Neural progenitor cell (in vitro differentiated cells): ENCODE measurements at regions not wholly inside any gene's neighbourhood (a gene's known extent, or its start where the extent isn't known, plus 50 kb on each side); places are given as distances from the start of the nearest gene placed in this dataset.

Experiments used
- DNase-seq: peaks from one replicate; pipeline ENCODE4 v3.0.0-alpha.2; 2016; ENCODE audit warnings: low spot score
- H2AFZ ChIP-seq: fragments of 200-600 bp; sonication (generic); replicated peaks from 2 replicates; pipeline ENCODE4 v1.6.1; 2016; ENCODE audit warnings: antibody characterized with exemption
- H3F3A ChIP-seq: fragments of 200-600 bp; sonication (generic); 2 replicates; pipeline ENCODE4 v1.6.1; 2016; ENCODE audit warnings: antibody characterized with exemption, low read depth
- H3K27ac ChIP-seq: fragments of 200-600 bp; sonication (generic); 2 replicates; pipeline ENCODE4 v1.5.1; 2016; ENCODE audit warnings: mild to moderate bottlenecking
- H3K27me3 ChIP-seq: fragments of 200-600 bp; sonication (generic); 2 replicates; pipeline ENCODE4 v1.6.1; 2016; ENCODE audit warnings: mild to moderate bottlenecking, moderate library complexity
- H3K36me3 ChIP-seq: fragments of 200-600 bp; sonication (generic); 2 replicates; pipeline ENCODE4 v1.5.1; 2016
- H3K4me1 ChIP-seq: fragments of 200-600 bp; sonication (generic); 2 replicates; pipeline ENCODE4 v1.6.1; 2016; ENCODE audit warnings: mixed run types
- H3K4me2 ChIP-seq: fragments of 200-600 bp; sonication (generic); 2 replicates; pipeline ENCODE4 v1.6.1; 2016
- H3K4me3 ChIP-seq: fragments of 200-600 bp; sonication (generic); 2 replicates; pipeline ENCODE4 v1.5.1; 2016
- H3K79me2 ChIP-seq: fragments of 200-600 bp; sonication (generic); 2 replicates; pipeline ENCODE4 v1.6.1; 2016; ENCODE audit warnings: low read depth
- H3K9ac ChIP-seq: fragments of 200-600 bp; sonication (generic); 2 replicates; pipeline ENCODE4 v1.6.1; 2016
- H3K9me3 ChIP-seq: fragments of 200-600 bp; sonication (generic); 2 replicates; pipeline ENCODE4 v1.5.1; 2016; ENCODE audit warnings: low read depth
- H4K20me1 ChIP-seq: fragments of 200-600 bp; sonication (generic); 2 replicates; pipeline ENCODE4 v1.6.1; 2016; ENCODE audit warnings: low read depth
- H3K27ac Mint-ChIP-seq: 3 replicates; pipeline ENCODE4 v1.8.0; 2021; ENCODE audit warnings: mixed read lengths
- H3K27me3 Mint-ChIP-seq: 2 replicates; pipeline ENCODE4 v1.8.0; 2022; ENCODE audit warnings: low read depth, mild to moderate bottlenecking, inconsistent platforms, moderate library complexity, mixed read lengths; ENCODE audit not compliant: insufficient read depth
- H3K36me3 Mint-ChIP-seq: 3 replicates; pipeline ENCODE4 v1.8.0; 2021; ENCODE audit warnings: mixed read lengths
- H3K4me1 Mint-ChIP-seq: 3 replicates; pipeline ENCODE4 v1.8.0; 2021; ENCODE audit warnings: mixed read lengths
- H3K4me3 Mint-ChIP-seq: 3 replicates; pipeline ENCODE4 v1.8.0; 2021; ENCODE audit warnings: mild to moderate bottlenecking, moderate library complexity, mixed read lengths
- H3K9me3 Mint-ChIP-seq: 3 replicates; pipeline ENCODE4 v1.8.0; 2020; ENCODE audit warnings: mixed read lengths
- CTCF ChIP-seq: fragments of 200-600 bp; sonication (generic); IDR thresholded peaks from 2 replicates; pipeline ENCODE4 v1.5.1; 2017; ENCODE audit warnings: antibody characterized with exemption, mild to moderate bottlenecking
- EZH2 ChIP-seq: fragments of 200-600 bp; sonication (generic); IDR thresholded peaks from 2 replicates; pipeline ENCODE4 v1.6.1; 2017; ENCODE audit warnings: antibody characterized with exemption, mild to moderate bottlenecking, moderate library complexity
- EZH2phosphoT487 ChIP-seq: fragments of 200-600 bp; sonication (generic); IDR thresholded peaks from 2 replicates; pipeline ENCODE4 v1.6.1; 2017; ENCODE audit warnings: antibody characterized with exemption

- Histone ChIP-seq H3F3A (no peaks in the 10 kb centered on the region), H3K79me2 (no peaks in the 10 kb centered on the region), H3K9me3 (no peaks in the 10 kb centered on the region), H3K9ac (no peak overlapping the region), H3K27me3 (no peaks in the 10 kb centered on the region), H3K36me3 (no peaks in the 10 kb centered on the region), H3K4me2 (no peak overlapping the region), H2AFZ (no peak overlapping the region), H3K27ac (no peak overlapping the region), H3K4me3 (no peak overlapping the region), H3K4me1 (no peaks in the 10 kb centered on the region), H4K20me1 (no peaks in the 10 kb centered on the region)
- no peak for TF ChIP-seq EZH2
- no peak for TF ChIP-seq CTCF
- TF ChIP-seq EZH2phosphoT487, result no peak
- Mint-ChIP-seq H3K27ac (no peak overlapping the region), H3K4me3 (no peak overlapping the region), H3K9me3 (no peaks in the 10 kb centered on the region), H3K4me1 (no peaks in the 10 kb centered on the region), H3K27me3 (no peaks in the 10 kb centered on the region), H3K36me3 (no peaks in the 10 kb centered on the region)
- no peak for DNase-seq
Measured at GRCh38 chr10:16271571-16271970, 165.2 kb upstream of the PTER start.

- H3K4me1 ChIP-seq, result no peaks in the 10 kb centered on the region
- H2AFZ ChIP-seq, result no peak overlapping the region
- Mint-ChIP-seq H3K9me3 (no peaks in the 10 kb centered on the region), H3K36me3 (no peaks in the 10 kb centered on the region), H3K27ac (no peak overlapping the region), H3K4me3 (no peak overlapping the region), H3K4me1 (no peaks in the 10 kb centered on the region), H3K27me3 (peaks cover 4% of the 10 kb centered on the region)
- H3K27ac ChIP-seq, result no peak overlapping the region
- no peak for TF ChIP-seq EZH2
- no peak for TF ChIP-seq CTCF
- no peaks in the 10 kb centered on the region for H3K9me3 ChIP-seq
- H3K27me3 ChIP-seq, result no peaks in the 10 kb centered on the region
- H3K4me3 ChIP-seq, result no peak overlapping the region
- H3K4me2 ChIP-seq, result no peak overlapping the region
- DNase-seq, result no peak
- H3K36me3 ChIP-seq, result no peaks in the 10 kb centered on the region
- H3F3A ChIP-seq, result no peaks in the 10 kb centered on the region
- H3K9ac ChIP-seq, result no peak overlapping the region
- H3K79me2 ChIP-seq, result no peaks in the 10 kb centered on the region
- H4K20me1 ChIP-seq, result no peaks in the 10 kb centered on the region
Measured at GRCh38 chr10:16274911-16275310, 161.9 kb upstream of the PTER start.

DNA sequence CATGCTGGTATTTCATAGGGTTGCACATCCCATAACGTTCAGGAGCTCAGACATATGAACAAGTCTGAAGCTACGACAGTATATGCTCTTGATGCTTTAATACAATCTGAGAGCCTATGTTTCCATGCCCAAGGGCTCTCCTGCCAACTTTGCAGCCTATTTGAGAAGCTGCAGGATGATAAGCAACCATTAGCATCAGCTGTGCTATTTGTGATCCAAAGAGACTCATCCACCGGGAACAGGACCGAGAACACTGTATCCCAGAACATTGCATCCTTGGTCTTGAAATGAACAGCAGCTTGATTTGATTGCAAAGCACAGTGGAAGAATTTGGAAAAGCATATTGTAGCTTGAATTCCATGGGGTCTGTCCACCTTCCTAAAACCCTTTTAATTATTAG lies 156.2 kb upstream of the PTER start:
- Histone ChIP-seq H3K36me3 (no peaks in the 10 kb centered on the region), H3K27ac (no peak overlapping the region), H3K4me1 (no peaks in the 10 kb centered on the region), H3K9me3 (no peaks in the 10 kb centered on the region), H3F3A (no peaks in the 10 kb centered on the region), H3K4me2 (no peak overlapping the region), H4K20me1 (no peaks in the 10 kb centered on the region), H3K27me3 (no peaks in the 10 kb centered on the region), H3K79me2 (no peaks in the 10 kb centered on the region), H3K9ac (no peak overlapping the region), H3K4me3 (no peak overlapping the region), H2AFZ (no peak overlapping the region)
- H3K9me3 Mint-ChIP-seq, result no peaks in the 10 kb centered on the region
- no peak overlapping the region for H3K27ac Mint-ChIP-seq
- no peaks in the 10 kb centered on the region for H3K36me3 Mint-ChIP-seq
- H3K4me1 Mint-ChIP-seq, result no peaks in the 10 kb centered on the region
- no peak overlapping the region for H3K4me3 Mint-ChIP-seq
- peaks cover 4% of the 10 kb centered on the region for H3K27me3 Mint-ChIP-seq
- no peak for DNase-seq
- no peak for TF ChIP-seq EZH2
- no peak for TF ChIP-seq EZH2phosphoT487
- TF ChIP-seq CTCF, result no peak

DNA sequence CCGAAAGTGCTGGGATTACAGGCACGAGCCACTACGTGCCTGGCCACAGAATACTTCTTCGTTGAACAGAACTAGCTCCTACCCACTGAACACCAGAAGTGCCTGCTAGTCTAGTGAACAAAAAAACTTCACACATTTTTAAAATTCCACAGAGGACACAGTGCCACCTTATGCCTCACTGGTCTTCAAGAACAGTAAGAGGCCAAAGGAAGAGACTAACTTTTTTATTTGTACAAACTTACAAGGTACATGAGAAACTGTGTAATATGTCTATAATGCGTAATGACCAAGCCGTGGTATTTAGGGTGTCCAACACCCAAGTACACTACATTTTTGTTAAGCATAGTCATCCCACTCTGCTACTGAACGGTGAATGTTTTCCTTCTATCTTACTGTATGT lies 144.4 kb upstream of the PTER start:
- H3K9me3 ChIP-seq, result no peaks in the 10 kb centered on the region
- DNase-seq, result no peak
- no peaks in the 10 kb centered on the region for H3K9me3 Mint-ChIP-seq

More for the DNA sequence above, 144.4 kb upstream of the PTER start:
- no peak overlapping the region for H2AFZ ChIP-seq
- no peak overlapping the region for H3K4me3 ChIP-seq
- H3K9ac ChIP-seq, result no peak overlapping the region
- no peaks in the 10 kb centered on the region for H3K36me3 ChIP-seq
- no peaks in the 10 kb centered on the region for H3K79me2 ChIP-seq
- no peaks in the 10 kb centered on the region for H4K20me1 ChIP-seq
- H3F3A ChIP-seq, result no peaks in the 10 kb centered on the region
- H3K27me3 Mint-ChIP-seq, result no peaks in the 10 kb centered on the region
- H3K4me2 ChIP-seq, result no peak overlapping the region
- H3K27ac Mint-ChIP-seq, result no peak overlapping the region
- no peak overlapping the region for H3K4me3 Mint-ChIP-seq
- no peaks in the 10 kb centered on the region for H3K4me1 Mint-ChIP-seq
- TF ChIP-seq EZH2, result no peak
- no peak for TF ChIP-seq CTCF
- no peak for TF ChIP-seq EZH2phosphoT487
- H3K27ac ChIP-seq, result no peak overlapping the region
- no peaks in the 10 kb centered on the region for H3K27me3 ChIP-seq
- no peaks in the 10 kb centered on the region for H3K4me1 ChIP-seq
- H3K36me3 Mint-ChIP-seq, result no peaks in the 10 kb centered on the region
